ENCODE measurements at regions not wholly inside any gene's neighbourhood (a gene's known extent, or its start where the extent isn't known, plus 50 kb on each side); places are given as distances from the start of the nearest gene placed in this dataset.

DNA sequence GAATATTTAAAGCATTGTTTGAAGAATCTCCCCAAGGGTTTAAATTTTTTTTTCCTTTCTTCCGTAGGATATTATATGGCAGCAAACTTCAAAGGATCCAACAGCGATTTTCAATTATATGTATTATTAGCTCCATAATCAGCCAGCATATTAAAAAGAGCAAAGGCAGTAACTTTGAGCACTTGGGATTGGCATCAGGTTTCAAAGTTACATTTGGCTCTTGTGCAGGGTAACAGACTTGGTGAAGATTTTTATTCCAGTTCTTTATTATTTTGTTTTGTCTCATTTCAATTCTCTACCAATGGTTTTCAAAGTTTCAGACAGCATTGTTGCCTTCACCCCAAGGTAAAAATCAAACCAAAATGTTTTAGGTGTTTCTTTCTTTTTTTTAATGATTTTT is 116.7 kb upstream of the ZNF366 start:
- TF ChIP-seq, protein P1, sequence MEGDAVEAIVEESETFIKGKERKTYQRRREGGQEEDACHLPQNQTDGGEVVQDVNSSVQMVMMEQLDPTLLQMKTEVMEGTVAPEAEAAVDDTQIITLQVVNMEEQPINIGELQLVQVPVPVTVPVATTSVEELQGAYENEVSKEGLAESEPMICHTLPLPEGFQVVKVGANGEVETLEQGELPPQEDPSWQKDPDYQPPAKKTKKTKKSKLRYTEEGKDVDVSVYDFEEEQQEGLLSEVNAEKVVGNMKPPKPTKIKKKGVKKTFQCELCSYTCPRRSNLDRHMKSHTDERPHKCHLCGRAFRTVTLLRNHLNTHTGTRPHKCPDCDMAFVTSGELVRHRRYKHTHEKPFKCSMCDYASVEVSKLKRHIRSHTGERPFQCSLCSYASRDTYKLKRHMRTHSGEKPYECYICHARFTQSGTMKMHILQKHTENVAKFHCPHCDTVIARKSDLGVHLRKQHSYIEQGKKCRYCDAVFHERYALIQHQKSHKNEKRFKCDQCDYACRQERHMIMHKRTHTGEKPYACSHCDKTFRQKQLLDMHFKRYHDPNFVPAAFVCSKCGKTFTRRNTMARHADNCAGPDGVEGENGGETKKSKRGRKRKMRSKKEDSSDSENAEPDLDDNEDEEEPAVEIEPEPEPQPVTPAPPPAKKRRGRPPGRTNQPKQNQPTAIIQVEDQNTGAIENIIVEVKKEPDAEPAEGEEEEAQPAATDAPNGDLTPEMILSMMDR (optimal IDR thresholded peaks at IDR 0.05 in 1 of 3, IDR thresholded peaks at IDR 0.05 in 1 of 3, conservative IDR thresholded peaks at IDR 0.05 in 1 of 3; ENCODE audit: extremely low read depth in 1 of 3, insufficient read depth in 2 of 3, low read length in 3 of 3) = no peak
- no peak for TF ChIP-seq EZH2 (IDR thresholded peaks at IDR 0.05; ENCODE audit: low read length)
